UCSD-AML1 (cell line): ENCODE measurements at regions not wholly inside any gene's neighbourhood (a gene's known extent, or its start where the extent isn't known, plus 50 kb on each side); places are given as distances from the start of the nearest gene placed in this dataset.

Experiments used
- DNase-seq: peaks from one replicate; lab custom pipeline; 2025; ENCODE audit not compliant: unreplicated experiment; lab: John Stamatoyannopoulos, UW

GRCh38 chr5:74200560-74200959 is 440.0 kb downstream of the ENC1 start:
- no peak for DNase-seq

DNA sequence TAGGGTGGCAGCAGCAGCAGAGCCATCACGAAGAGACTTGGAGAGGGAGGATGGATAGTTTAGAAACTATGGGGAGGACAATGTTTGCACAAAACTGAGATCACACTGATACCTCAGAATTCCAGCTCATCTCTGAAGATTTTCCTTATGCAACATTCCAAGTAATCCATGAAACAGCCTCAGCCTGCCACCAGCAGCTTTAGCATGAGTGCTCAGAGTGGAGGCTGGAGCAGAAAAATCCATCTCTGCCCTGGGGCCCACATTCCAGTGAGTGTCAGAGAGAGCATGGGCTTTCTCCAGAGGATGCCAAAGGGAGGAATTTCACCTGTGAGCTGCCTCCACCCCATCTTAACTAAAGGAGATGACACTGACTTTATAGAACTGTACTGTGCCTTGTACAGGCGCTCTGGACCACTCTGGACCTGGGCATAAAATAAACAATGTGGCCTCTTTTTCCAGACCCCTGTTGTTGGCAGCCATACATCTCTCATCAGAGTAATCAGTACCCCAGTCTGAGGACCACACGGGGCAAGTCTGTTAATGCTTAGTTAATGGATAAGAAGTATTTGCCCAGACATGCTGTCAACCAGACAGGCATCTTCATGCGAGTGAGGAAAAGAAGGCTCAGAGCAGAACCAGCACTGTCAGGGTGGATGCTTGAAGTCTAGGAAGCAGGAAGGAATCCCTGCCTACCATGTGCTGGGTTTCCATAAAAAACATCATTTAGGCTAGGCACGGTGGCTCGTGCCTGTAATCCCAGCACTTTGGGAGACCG is 440.9 kb downstream of the ENC1 start:
- DNase-seq, result no peak

- DNase-seq, result peak; percentile 29
Measured at GRCh38 chr5:74199005-74199404, 441.5 kb downstream of the ENC1 start.

DNA sequence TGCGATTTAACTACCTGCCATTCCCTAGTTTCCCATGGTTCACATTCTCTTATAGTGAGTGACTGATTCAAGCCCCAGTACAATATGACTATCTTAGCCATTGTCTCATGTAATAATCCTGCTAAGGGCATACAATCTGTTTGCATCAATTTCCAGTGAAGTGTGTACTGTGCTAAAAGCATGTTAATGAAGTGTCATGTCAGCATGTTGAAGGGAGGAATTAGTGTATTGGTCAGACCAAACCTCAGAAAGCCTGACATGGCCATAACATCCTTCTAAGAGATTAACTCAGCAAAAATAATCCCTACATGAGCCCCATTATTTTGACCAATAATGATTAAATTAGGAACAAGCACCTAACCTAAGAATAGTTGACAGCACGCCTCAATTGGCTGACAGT is 442.4 kb downstream of the ENC1 start:
- DNase-seq, result no peak

DNA sequence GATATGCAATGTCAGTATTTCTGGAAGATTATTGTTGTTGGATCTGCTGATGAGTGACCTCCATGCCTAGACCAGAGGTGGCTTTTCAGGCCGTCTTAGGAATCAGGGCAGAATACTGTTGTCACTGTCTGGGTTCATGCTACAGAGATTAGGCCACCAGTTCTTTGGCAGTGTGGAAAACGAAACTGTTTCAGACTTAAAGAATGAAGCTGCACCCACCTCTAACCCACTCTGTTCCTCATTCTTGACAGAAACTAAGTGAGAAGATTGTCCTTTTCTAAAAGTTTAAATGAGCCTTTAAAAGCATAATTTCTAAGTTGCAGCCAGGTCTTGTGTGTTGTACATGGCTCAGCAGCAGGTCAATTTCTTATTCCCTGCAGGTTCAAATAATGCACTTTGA is 444.3 kb downstream of the ENC1 start:
- no peak for DNase-seq

DNA sequence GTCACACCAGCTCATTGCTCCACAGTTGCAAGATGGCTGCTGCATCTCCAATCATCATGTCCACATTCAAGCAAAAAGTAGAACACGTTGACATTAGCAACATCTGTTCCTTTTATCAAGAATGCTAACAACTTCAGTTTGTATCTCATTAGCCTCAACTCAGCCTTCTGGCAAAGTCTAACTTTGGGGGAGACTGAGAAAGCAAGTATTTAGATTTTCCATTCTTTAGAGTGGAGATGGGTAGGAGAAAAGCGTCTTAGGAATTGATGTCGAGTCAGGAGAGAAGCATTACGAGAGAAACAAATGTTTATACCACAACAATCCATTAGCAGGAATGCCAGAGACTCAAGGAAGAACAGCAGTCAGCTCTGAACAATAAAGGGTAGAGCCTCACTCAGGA is 446.3 kb downstream of the ENC1 start:
- DNase-seq, result no peak

DNA sequence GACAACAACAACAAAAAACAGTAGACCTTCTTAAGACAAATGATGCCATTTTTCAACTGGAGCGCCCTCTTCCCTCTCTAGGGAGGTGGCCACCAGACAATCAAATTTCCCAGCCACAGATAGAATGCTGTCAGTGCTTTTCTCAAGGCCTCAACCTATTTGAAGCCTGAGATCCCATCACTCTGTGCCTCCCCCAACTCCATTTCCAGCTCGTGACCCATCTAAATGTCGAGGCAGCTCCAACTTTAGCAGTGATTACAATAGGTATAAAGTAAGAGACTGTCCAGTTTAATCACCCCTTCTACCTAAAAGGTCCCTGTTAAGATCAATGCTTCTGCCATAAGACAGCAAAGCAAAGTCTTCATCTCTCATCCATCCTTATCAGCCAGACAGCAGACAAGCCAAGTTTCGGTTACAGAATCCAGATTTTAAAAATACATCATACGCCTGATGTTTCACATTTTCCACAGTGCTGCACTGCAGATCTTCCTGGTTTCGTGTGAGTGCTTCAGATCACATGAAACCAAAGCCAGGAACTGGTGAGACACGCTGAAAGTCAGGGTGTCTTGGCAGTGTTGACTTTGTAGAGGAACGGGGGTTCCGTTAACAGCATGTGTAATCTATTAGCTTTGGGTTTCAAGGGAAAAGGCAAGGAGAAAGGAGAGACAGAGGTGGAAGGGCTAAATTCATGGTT is 447.8 kb downstream of the ENC1 start:
- DNase-seq, result no peak

DNA sequence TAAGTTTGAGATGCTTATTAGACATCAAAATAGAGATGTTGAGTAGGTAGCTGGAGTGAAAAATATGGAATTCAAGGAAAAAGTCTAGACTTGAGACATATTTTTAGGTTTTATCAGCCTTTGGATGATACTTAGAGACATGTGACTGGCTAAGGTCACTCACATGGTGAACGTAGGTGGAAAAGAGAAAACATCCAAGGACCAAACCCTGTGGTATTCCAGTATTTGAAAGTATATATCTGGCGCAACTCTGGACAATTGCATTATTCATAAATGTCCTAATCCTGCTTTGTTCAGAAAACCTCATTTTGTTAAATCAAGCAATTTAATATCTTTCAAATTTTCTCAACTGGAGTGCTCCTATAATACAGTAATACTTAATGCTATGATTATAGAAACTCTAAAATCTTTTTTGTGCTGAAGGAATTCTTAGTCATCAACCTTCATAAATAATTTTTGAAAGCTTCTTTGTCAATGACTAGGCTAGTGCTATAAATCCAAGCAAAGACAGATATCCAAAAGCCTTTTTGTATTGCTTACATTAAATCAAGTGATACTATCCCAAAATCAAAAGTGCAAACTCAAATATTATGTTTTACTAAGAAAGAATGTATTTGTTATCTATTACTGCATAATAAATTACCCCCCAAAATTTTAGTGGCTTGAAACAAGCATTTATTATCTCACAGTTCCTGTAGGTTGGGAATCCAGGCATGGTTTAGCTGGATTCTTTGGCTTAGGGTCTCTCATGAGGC is 452.0 kb downstream of the ENC1 start:
- no peak for DNase-seq

- no peak for DNase-seq
Measured at GRCh38 chr5:74187757-74188156, 452.8 kb downstream of the ENC1 start.

- DNase-seq, result no peak
Measured at GRCh38 chr5:74186356-74187315, 453.9 kb downstream of the ENC1 start.

- DNase-seq, result no peak
Measured at GRCh38 chr5:74185599-74185998, 454.9 kb downstream of the ENC1 start.

DNA sequence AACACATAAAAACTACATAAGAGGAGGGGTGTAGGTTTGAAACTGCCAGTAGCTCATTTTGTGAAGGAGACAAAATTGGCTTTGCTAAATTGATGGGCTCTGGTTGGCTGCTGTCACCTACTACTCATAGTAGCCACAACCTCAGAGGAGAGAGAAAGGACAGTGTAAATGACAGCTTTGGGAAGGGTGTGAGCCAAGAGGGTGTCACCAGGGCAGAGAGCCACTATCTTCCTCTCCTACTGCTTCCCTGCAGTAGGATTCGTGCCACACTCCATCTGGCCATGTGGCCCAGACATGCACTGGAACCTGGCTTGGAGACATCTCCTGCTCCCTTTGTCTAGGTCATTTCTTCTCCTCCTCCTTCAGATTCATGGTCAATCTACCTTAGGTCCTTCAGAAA is 455.9 kb downstream of the ENC1 start:
- no peak for DNase-seq

- no peak for DNase-seq
Measured at GRCh38 chr5:74183041-74183440, 457.5 kb downstream of the ENC1 start.

- DNase-seq, result no peak
Measured at GRCh38 chr5:74182603-74183002, 457.9 kb downstream of the ENC1 start.

- no peak for DNase-seq
Measured at GRCh38 chr5:74179701-74180100, 460.8 kb downstream of the ENC1 start.

GRCh38 chr5:74179179-74179578 is 461.3 kb downstream of the ENC1 start:
- no peak for DNase-seq

DNA sequence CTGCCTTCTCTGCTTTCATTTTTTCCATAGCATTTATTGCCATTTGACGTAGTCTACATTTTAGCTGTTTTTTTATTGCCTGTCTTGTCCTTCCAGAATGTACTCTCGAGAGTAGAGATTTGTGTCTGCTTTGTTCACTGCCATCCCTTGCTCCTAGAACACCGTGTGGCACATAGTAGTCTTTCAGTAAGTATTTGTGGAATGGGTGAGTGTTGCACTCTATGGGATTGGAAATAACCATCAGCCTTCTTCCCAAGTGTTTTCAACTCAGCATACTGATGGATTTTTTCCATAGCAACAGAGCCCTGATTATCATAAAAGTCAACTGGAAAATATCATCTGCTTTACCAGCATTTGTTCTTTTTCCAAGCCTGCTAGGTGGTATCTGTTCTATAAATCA is 462.6 kb downstream of the ENC1 start:
- DNase-seq, result no peak

GRCh38 chr5:74174366-74174765 is 466.2 kb downstream of the ENC1 start:
- DNase-seq, result no peak

DNA sequence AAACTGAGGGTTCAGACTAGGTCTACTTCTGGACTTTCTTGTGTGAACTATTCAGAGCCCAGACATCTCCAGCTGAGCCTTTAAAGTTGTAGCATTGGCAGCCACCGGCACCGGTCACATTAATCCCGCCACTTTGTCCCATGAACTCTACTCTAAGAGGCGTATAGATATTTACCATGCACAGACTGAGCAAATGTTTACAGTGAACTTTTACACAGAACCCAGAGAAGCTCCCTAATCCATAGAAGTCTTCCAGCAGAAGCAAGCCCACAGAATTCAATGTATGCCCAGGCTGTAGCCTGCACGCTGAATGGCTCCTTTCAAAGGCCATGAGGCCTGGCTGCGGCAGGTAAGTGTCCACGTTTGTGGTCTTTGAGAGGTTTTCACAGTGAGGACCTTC is 466.9 kb downstream of the ENC1 start:
- no peak for DNase-seq

DNA sequence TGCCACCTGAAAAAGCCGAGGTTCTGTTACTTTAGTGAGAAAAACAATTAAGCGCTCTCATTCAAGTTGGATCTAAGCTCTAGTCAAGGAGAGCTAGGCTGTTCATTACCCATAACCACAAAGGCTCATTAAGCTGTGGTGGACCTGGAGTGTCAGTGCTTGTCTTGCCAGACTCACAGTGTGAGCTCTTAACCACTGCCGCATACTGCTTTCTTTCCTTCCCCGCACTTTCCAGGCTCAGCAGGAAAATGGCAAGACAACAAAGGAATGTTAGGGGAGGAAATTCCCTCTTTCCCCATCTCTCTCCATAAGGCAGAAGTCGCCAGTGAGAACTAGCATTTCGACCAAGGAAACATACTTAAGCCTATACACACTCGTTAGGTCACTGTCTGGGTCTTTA is 467.3 kb downstream of the ENC1 start:
- no peak for DNase-seq

DNA sequence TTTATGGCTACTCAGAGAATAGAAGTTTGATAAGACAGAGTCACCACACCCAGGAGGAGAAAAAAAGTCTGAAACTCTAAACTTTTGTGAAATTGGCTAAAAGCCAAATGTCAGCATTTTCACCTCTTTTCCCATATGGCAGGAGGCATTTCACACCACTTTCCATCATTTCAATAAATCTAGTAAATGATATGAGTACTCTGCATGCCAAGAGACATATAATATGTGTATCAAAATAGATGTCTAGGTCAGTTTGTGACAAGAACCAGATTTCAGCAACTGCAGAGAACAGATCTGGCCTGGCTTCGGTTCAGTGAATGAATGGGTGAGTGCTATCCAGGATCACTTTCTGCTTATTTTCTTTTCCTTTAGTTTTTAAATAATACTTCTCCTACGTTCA is 470.8 kb downstream of the ENC1 start:
- no peak for DNase-seq
